SJSA1 (cell line): ENCODE measurements at regions not wholly inside any gene's neighbourhood (a gene's known extent, or its start where the extent isn't known, plus 50 kb on each side); places are given as distances from the start of the nearest gene placed in this dataset.
A peak's percentile ranks its signal among the peaks of the same experiment; 100 is the strongest.
"Not testable (repeated sequence)": the region's sequence is repeated elsewhere in the genome, so short reads cannot be mapped to it uniquely, and the experiment has no call there.

Source experiments
- DNase-seq, 2 experiments: peaks; one replicate each; pipeline ENCODE4 v3.0.0-alpha.2; 2015 to 2020; ENCODE audit warnings: low spot score in 2 of 2, low read depth in 1 of 2
- H3K27ac ChIP-seq: fragments of 250-450 bp; sonication (Bioruptor Pico); 2 replicates; pipeline ENCODE4 v1.5.1; 2020; ENCODE audit warnings: mild to moderate bottlenecking, moderate library complexity
- H3K27me3 ChIP-seq: fragments of 250-450 bp; sonication (Bioruptor Pico); replicated peaks from 2 replicates; pipeline ENCODE4 v1.5.1; 2020; ENCODE audit warnings: mild to moderate bottlenecking, moderate library complexity
- H3K36me3 ChIP-seq: fragments of 250-450 bp; sonication (Bioruptor Pico); 2 replicates; pipeline ENCODE4 v1.5.1; 2020; ENCODE audit warnings: mild to moderate bottlenecking
- H3K4me1 ChIP-seq: fragments of 250-450 bp; sonication (Bioruptor Pico); replicated peaks from 2 replicates; pipeline ENCODE4 v1.6.1; 2021; ENCODE audit warnings: mild to moderate bottlenecking
- H3K4me3 ChIP-seq: fragments of 250-450 bp; sonication (Bioruptor Pico); 2 replicates; pipeline ENCODE4 v1.5.1; 2020; ENCODE audit warnings: mild to moderate bottlenecking
- H3K9me3 ChIP-seq: fragments of 250-450 bp; sonication (Bioruptor Pico); replicated peaks from 2 replicates; pipeline ENCODE4 v1.5.1; 2020; ENCODE audit warnings: mild to moderate bottlenecking

GRCh38 chr9:64622058-64622457 lies 663.0 kb downstream of the FOXD4L5 start:
- H3K27me3 ChIP-seq, H3K4me1 ChIP-seq, H3K9me3 ChIP-seq, H3K27ac ChIP-seq, H3K4me3 ChIP-seq, H3K36me3 ChIP-seq: not testable (repeated sequence)
- peak in 1 of 2 experiments; percentile 4 for DNase-seq
